ENCODE measurements at regions not wholly inside any gene's neighbourhood (a gene's known extent, or its start where the extent isn't known, plus 50 kb on each side); places are given as distances from the start of the nearest gene placed in this dataset.

GRCh38 chr14:89700801-89701200 lies 253.7 kb downstream of the EFCAB11 start:
- TF ChIP-seq CTCF (conservative IDR thresholded peaks at IDR 0.05) (no peak), EZH2 (IDR thresholded peaks at IDR 0.05; ENCODE audit: low read depth) (no peak)
